ENCODE measurements at regions not wholly inside any gene's neighbourhood (a gene's known extent, or its start where the extent isn't known, plus 50 kb on each side); places are given as distances from the start of the nearest gene placed in this dataset.

DNA sequence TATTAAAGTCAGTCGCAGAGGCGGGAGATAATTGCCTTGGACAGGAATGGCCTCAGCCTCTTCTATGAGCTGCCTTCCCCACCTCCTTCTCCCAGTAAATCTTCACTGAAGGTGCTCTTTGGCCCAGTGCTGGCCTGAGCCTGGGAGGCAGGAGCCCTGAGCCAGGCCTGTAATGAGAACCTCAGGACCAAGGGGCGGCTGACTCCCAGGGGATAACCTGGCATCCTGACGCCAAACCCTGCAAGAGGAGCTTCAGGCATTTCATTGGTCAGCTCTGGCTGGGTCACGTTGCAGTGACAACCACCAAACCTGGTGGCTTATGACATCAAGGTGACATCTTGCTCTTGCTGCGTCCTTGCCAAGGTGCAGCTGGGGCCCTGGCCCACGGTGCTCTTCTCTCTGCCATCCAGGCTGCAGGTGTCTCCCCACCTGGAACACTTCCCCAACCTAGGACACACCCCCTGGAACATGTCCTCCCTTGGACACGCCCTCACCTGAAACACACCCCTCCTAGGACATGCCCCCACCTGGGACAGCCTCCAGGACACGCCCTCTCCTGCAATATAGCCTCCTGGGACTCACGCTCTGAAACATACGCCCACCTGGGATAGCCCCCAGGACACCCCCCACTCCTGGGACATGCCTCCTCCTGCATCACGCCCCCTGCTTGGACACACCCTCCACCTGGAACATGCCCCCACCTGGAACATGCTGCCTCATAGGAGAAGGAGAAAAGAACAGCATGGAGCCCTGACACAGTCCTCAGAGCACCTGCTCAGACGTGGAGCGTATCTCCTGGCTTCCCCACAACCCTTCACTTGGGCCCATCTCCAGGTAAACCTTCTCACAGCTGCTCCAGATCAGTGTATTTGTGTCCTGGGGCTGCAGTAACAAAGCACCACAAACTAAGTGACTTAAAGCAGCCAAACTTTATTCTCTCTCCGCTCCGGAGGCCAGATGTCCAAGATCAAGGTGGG, 333.6 kb downstream of the NPHP4 start:
- DNase-seq = no peak

GRCh38 chr1:5651964-5652821, 340.0 kb downstream of the NPHP4 start:
- no peak for DNase-seq

- DNase-seq = no peak
Observed at GRCh38 chr1:5651473-5651872, 340.8 kb downstream of the NPHP4 start.

GRCh38 chr1:5651027-5651410, 341.2 kb downstream of the NPHP4 start:
- no peak for DNase-seq

- DNase-seq = no peak
Observed at GRCh38 chr1:5650283-5651026, 341.8 kb downstream of the NPHP4 start.

DNA sequence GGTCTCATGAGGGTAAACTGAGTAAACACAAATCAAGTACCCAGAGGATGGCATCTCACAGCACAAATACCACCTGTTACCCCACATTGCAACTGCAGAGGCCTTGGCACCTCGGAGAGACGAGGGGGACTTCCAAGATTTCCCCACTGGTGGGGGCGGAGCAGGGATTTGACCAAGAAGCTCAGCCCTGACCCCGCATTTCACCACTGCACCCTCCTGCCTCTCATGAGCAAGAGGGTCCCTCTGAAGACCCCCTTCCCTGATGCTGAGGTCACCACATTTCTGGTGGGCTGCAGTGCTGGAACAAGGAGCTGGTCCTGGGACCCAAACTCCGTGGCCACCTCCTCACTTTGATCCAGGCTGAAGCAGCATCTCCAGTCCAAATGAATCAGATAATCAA, 342.4 kb downstream of the NPHP4 start:
- no peak for DNase-seq

DNA sequence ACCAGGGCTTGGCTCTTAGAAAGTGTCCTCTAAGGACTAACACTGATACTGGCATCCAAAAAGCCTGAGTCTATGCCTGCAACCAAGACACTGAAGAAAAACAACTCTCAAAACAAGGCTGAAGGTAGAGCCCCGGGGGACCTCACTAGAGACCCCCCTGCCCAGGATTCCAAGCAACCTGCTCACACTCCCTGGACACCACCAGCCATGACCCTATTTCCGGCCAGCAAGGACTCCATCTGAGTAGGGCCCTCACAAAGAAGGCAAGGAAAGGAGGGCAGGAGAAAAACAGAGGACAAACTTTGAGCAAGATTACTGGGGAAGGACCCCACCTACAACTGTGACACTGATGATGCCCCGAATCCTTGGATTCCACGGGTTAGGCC, 343.1 kb downstream of the NPHP4 start:
- DNase-seq = no peak

GRCh38 chr1:5648410-5649165, 343.6 kb downstream of the NPHP4 start:
- DNase-seq = no peak

DNA sequence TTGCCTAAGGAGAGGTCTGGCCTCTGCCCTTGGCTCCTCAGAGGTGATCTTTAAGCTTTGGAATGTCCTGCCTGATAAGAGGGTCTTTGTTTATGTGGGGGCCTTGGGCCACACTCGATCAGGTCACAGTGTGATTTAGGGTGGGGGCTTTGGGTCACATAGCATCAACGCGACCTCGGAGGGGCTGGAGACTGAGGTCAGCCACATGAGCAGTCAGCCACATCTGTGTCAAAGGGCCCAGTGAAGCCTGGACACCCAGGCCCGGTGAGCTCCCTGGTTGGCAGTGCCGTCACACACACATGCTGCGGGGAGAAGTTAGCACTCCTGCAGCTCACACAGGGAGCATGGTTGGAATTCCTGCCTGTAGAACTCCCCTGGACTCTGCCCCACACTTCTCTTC, 345.0 kb downstream of the NPHP4 start:
- DNase-seq = no peak

DNA sequence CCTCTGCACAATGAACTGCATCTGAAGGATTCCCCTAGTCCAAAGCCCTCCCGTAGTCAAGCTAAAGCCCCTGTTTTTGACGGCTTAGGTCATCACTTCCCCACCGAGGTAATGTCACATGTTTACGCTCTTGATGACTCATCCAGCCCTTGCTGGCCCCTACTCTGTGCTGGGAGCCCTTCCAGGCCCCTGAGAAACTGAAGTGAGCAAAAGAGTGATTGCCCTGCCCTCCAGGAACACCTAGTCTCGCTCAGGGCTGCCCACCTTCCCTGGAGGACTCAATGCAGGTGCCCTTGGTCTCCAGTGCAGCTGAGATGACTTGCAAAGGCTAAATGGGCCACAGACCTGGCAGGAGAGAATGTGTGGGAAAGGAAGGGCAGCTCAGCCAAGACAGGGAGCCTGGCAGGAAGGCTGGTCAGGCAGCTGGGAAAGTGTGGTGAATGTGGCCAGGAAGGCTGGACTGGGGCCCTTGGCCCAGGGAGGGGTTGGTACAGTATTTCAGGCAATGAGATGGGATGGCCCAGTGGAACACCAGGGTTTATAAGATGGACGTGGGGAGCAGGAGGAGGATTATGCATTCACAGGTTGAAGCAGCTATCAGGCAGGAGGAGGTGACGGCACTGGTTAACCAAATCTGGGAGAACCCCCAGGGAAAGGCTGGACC, 345.6 kb downstream of the NPHP4 start:
- no peak for DNase-seq

DNA sequence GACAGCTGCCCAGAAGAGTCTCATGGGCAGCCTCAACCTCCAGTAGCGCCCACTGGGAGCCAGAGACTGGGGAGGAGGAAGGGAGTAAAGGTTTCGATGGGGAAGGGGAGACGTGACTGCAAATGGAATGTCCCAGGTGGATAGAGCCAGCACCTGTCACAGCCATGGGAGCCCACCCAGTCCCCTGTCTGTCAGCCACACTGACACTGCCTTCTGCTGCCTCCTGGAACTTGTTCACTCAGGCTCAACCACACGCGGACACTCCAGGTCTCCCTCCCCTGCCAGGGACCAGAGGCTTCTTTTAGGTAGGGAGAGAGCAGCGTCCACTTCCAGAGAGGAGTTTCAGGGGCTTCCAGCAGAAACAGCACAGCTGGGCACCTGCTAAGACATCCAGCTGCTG, 346.3 kb downstream of the NPHP4 start:
- DNase-seq = no peak

GRCh38 chr1:5645135-5645399, 347.2 kb downstream of the NPHP4 start:
- no peak for DNase-seq

- DNase-seq = no peak
Observed at GRCh38 chr1:5644281-5645134, 347.7 kb downstream of the NPHP4 start.

GRCh38 chr1:5643360-5644107, 348.7 kb downstream of the NPHP4 start:
- DNase-seq = no peak

GRCh38 chr1:5640845-5641244, 351.4 kb downstream of the NPHP4 start:
- DNase-seq = no peak

DNA sequence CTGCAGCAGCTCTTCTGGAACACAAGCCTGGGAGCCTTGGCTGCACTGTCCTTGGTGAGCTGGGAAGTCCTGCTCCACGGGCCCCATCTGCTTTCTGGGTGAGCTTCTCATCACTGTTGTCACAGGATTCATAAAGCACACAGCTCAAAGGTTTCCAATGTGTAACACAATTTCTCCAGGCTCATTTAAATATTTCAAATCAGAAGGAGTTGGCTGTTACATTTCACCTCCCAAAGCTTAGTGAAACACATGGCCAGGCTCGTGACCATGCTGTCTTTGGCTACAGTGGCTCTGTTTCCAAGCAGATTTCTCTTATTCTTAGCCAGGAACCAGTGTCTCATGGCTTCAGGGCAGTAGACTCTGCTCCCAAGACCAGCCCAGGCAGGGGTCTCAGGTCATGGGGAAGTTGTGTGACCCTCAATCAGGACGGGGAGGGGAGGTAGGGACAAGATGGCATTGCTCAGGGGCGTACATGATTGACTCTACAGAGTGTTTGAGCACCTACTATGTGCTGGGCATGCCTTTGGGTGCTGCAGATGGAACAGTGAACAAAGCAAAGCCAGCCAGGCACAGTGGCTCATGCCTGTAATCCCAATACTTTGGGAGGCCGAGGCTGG, 353.0 kb downstream of the NPHP4 start:
- DNase-seq = no peak

DNA sequence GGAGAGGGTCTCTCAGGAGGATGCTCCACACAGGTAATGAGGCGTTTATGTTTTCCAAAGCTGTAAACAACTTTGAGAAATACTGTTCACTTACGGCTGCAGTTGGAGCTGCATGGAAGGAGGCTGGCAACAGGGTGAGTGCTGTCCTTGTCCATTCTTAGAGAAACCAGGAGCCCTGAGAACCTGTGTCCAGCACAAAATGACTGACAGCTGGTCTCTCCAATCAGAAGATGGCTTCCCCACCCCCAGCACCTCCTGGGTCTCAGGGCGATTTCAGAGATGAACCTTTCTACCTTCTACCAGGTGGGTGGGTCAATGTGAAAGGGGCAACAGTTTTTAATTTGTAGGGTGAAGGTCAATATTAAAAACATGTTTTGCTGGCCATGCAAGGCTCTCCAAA, 353.6 kb downstream of the NPHP4 start:
- no peak for DNase-seq

- no peak for DNase-seq
Observed at GRCh38 chr1:5637171-5637570, 355.1 kb downstream of the NPHP4 start.

- no peak for DNase-seq
Observed at GRCh38 chr1:5634893-5635292, 357.3 kb downstream of the NPHP4 start.

GRCh38 chr1:5632814-5633213, 359.4 kb downstream of the NPHP4 start:
- DNase-seq = no peak
